HuH-7 (cell line): ENCODE measurements at regions not wholly inside any gene's neighbourhood (a gene's known extent, or its start where the extent isn't known, plus 50 kb on each side); places are given as distances from the start of the nearest gene placed in this dataset.
"Not testable (repeated sequence)": the region's sequence is repeated elsewhere in the genome, so short reads cannot be mapped to it uniquely, and the experiment has no call there.

ENCODE experiments used
- DNase-seq: peaks from one replicate; pipeline ENCODE4 v3.0.0; 2011; ENCODE audit warnings: low spot score

GRCh38 chr2:118611691-118612090 lies 235.8 kb downstream of the EN1 start:
- no peak for DNase-seq

GRCh38 chr2:118609138-118609537 lies 238.3 kb downstream of the EN1 start:
- no peak for DNase-seq

- no peak for DNase-seq
Observed at GRCh38 chr2:118607641-118608040, 239.8 kb downstream of the EN1 start.

- no peak for DNase-seq
Observed at GRCh38 chr2:118604811-118605210, 242.6 kb downstream of the EN1 start.

- no peak for DNase-seq
Observed at GRCh38 chr2:118604371-118604770, 243.1 kb downstream of the EN1 start.

GRCh38 chr2:118599141-118599540 lies 248.3 kb downstream of the EN1 start:
- DNase-seq: no peak

GRCh38 chr2:118596620-118597019 lies 250.8 kb downstream of the EN1 start:
- no peak for DNase-seq

GRCh38 chr2:118593257-118593656 lies 254.2 kb downstream of the EN1 start:
- DNase-seq: no peak

- no peak for DNase-seq
Observed at GRCh38 chr2:118591223-118591622, 256.2 kb downstream of the EN1 start.

- DNase-seq: no peak
Observed at GRCh38 chr2:118589721-118590120, 257.7 kb downstream of the EN1 start.

GRCh38 chr2:118588850-118589249 lies 258.6 kb downstream of the EN1 start:
- no peak for DNase-seq

GRCh38 chr2:118586312-118586711 lies 261.1 kb downstream of the EN1 start:
- no peak for DNase-seq

GRCh38 chr2:118584877-118585276 lies 262.6 kb downstream of the EN1 start:
- DNase-seq: no peak

GRCh38 chr2:118584062-118584749 lies 263.2 kb downstream of the EN1 start:
- no peak for DNase-seq

- no peak for DNase-seq
Observed at GRCh38 chr2:118582058-118582457, 265.4 kb downstream of the EN1 start.

GRCh38 chr2:118580651-118581050 lies 266.8 kb downstream of the EN1 start:
- no peak for DNase-seq

GRCh38 chr2:118580107-118580506 lies 267.3 kb downstream of the EN1 start:
- DNase-seq: no peak

- no peak for DNase-seq
Observed at GRCh38 chr2:118577202-118577601, 270.2 kb downstream of the EN1 start.

- DNase-seq: no peak
Observed at GRCh38 chr2:118576109-118576855, 271.2 kb downstream of the EN1 start.

GRCh38 chr2:118572380-118572779 lies 275.1 kb downstream of the EN1 start:
- DNase-seq: not testable (repeated sequence)

GRCh38 chr2:118569876-118570535 lies 277.4 kb downstream of the EN1 start:
- no peak for DNase-seq

GRCh38 chr2:118568700-118569099 lies 278.7 kb downstream of the EN1 start:
- no peak for DNase-seq
